WTC11 (cell line): ENCODE measurements at regions not wholly inside any gene's neighbourhood (a gene's known extent, or its start where the extent isn't known, plus 50 kb on each side); places are given as distances from the start of the nearest gene placed in this dataset.

Experiments used
- ATAC-seq: fragments of 200-7000 bp; cut with Tn5 transposase; 2 replicates; pipeline ENCODE4 v1.10.0; 2021; ENCODE audit warnings: mild to moderate bottlenecking, moderate library complexity
- CTCF ChIA-PET: fragments of 300-600 bp; sonication (Branson Sonifier 250); formaldehyde crosslinking; loops from one replicate; lab custom pipeline; 2021; ENCODE audit warnings: antibody characterized with exemption; lab: Charles Lee
- POLR2A ChIA-PET: fragments of 350-600 bp; sonication (Branson Sonifier 250); formaldehyde crosslinking; loops from one replicate; lab custom pipeline; 2021; ENCODE audit warnings: antibody characterized with exemption; lab: Charles Lee
- DNase-seq: peaks from one replicate; pipeline ENCODE4 v3.0.0; 2021; ENCODE audit warnings: low spot score
- H3K27ac Mint-ChIP-seq: 2 replicates; pipeline ENCODE4 v1.8.0; 2021; ENCODE audit warnings: mixed read lengths
- H3K27me3 Mint-ChIP-seq: 2 replicates; pipeline ENCODE4 v1.8.0; 2021; ENCODE audit warnings: low read depth, mild to moderate bottlenecking, moderate library complexity, mixed read lengths
- H3K36me3 Mint-ChIP-seq: 2 replicates; pipeline ENCODE4 v1.8.0; 2021; ENCODE audit warnings: mixed read lengths
- H3K4me1 Mint-ChIP-seq: 2 replicates; pipeline ENCODE4 v1.8.0; 2022; ENCODE audit warnings: mixed read lengths
- H3K4me3 Mint-ChIP-seq: 2 replicates; pipeline ENCODE4 v1.8.0; 2021; ENCODE audit warnings: mild to moderate bottlenecking, moderate library complexity, mixed read lengths
- H3K9me3 Mint-ChIP-seq: 2 replicates; pipeline ENCODE4 v1.8.0; 2021; ENCODE audit warnings: mixed read lengths
- ATF2 ChIP-seq: sonication (generic); formaldehyde crosslinking; IDR thresholded peaks from 2 replicates; pipeline ENCODE4 v1.8.1; 2022; ENCODE audit warnings: low read depth, missing genetic modification reagents, borderline replicate concordance
- ATF3 ChIP-seq: sonication (generic); formaldehyde crosslinking; conservative IDR thresholded peaks from 2 replicates; pipeline ENCODE4 v1.8.1; 2022; ENCODE audit warnings: mild to moderate bottlenecking, missing genetic modification reagents
- ESRRA ChIP-seq: sonication (generic); formaldehyde crosslinking; IDR thresholded peaks from 2 replicates; pipeline ENCODE4 v1.8.1; 2022; ENCODE audit warnings: mild to moderate bottlenecking, missing genetic modification reagents, borderline replicate concordance
- ETV6 ChIP-seq: sonication (generic); formaldehyde crosslinking; IDR thresholded peaks from 2 replicates; pipeline ENCODE4 v1.8.1; 2022; ENCODE audit warnings: mild to moderate bottlenecking, missing genetic modification reagents
- GABPB1 ChIP-seq: sonication (generic); formaldehyde crosslinking; IDR thresholded peaks from 2 replicates; pipeline ENCODE4 v1.8.1; 2023; ENCODE audit warnings: mild to moderate bottlenecking, missing genetic modification reagents
- KAT7 ChIP-seq: sonication (generic); formaldehyde crosslinking; IDR thresholded peaks from 2 replicates; pipeline ENCODE4 v1.8.1; 2023; ENCODE audit warnings: missing genetic modification reagents, mild to moderate bottlenecking, borderline replicate concordance
- MAX ChIP-seq: sonication (generic); formaldehyde crosslinking; IDR thresholded peaks from 2 replicates; pipeline ENCODE4 v1.8.0; 2022; ENCODE audit warnings: mild to moderate bottlenecking, missing genetic modification reagents
- MYBL2 ChIP-seq: sonication (generic); formaldehyde crosslinking; IDR thresholded peaks from 2 replicates; pipeline ENCODE4 v1.8.1; 2023; ENCODE audit warnings: mild to moderate bottlenecking, moderate library complexity, missing genetic modification reagents
- NFE2L1 ChIP-seq: sonication (generic); formaldehyde crosslinking; IDR thresholded peaks from 2 replicates; pipeline ENCODE4 v1.8.1; 2023; ENCODE audit warnings: missing genetic modification reagents
- PREB ChIP-seq: sonication (generic); formaldehyde crosslinking; IDR thresholded peaks from 2 replicates; pipeline ENCODE4 v1.8.1; 2022; ENCODE audit warnings: mild to moderate bottlenecking, missing genetic modification reagents, moderate library complexity, borderline replicate concordance
- RORB ChIP-seq: fragments of 250-450 bp; sonication (Bioruptor Pico); IDR thresholded peaks from 2 replicates; pipeline ENCODE4 v1.9.0; 2021; ENCODE audit warnings: mild to moderate bottlenecking
- SMAD3 ChIP-seq: sonication (generic); formaldehyde crosslinking; IDR thresholded peaks from 2 replicates; pipeline ENCODE4 v1.8.0; 2022; ENCODE audit warnings: missing genetic modification reagents, mild to moderate bottlenecking, borderline replicate concordance
- STAT6 ChIP-seq: sonication (generic); formaldehyde crosslinking; conservative IDR thresholded peaks from 2 replicates; pipeline ENCODE4 v1.8.1; 2023; ENCODE audit warnings: mild to moderate bottlenecking, low read depth, missing genetic modification reagents, moderate library complexity
- TCF7 ChIP-seq: sonication (generic); formaldehyde crosslinking; IDR thresholded peaks from 2 replicates; pipeline ENCODE4 v1.8.0; 2022; ENCODE audit warnings: mild to moderate bottlenecking, low read depth, missing genetic modification reagents, moderate library complexity
- TEAD1 ChIP-seq: sonication (generic); formaldehyde crosslinking; IDR thresholded peaks from 2 replicates; pipeline ENCODE4 v1.8.0; 2022; ENCODE audit warnings: mild to moderate bottlenecking, missing genetic modification reagents
- TP53 ChIP-seq: sonication (generic); formaldehyde crosslinking; IDR thresholded peaks from 2 replicates; pipeline ENCODE4 v1.8.1; 2023; ENCODE audit warnings: mild to moderate bottlenecking, missing genetic modification reagents
- USF1 ChIP-seq: sonication (generic); formaldehyde crosslinking; IDR thresholded peaks from 2 replicates; pipeline ENCODE4 v1.8.0; 2022; ENCODE audit warnings: mild to moderate bottlenecking, missing genetic modification reagents
- ZNF138 ChIP-seq: sonication (generic); formaldehyde crosslinking; conservative IDR thresholded peaks from 2 replicates; pipeline ENCODE4 v1.8.1; 2022; ENCODE audit warnings: mild to moderate bottlenecking, moderate library complexity, missing genetic modification reagents
- ZNF423 ChIP-seq: fragments of 250-450 bp; sonication (Bioruptor Pico); IDR thresholded peaks from 2 replicates; pipeline ENCODE4 v2.1.2; 2022; ENCODE audit warnings: mild to moderate bottlenecking, moderate library complexity
- ZNF671 ChIP-seq: fragments of 250-450 bp; sonication (Bioruptor Pico); IDR thresholded peaks from 2 replicates; pipeline ENCODE4 v1.8.0; 2021; ENCODE audit warnings: mild to moderate bottlenecking

GRCh38 chr15:38171973-38172372 is 80.7 kb upstream of the SPRED1 start (continued):
- TF ChIP-seq GABPB1 (CRISPR knock-in tag) (no peak), ATF3 (no peak), ZNF138 (no peak), RORB (no peak), ESRRA (CRISPR knock-in tag) (no peak), KAT7 (CRISPR knock-in tag) (no peak)
- TF ChIP-seq, all 79 proteins: peak for 0

GRCh38 chr15:38174691-38175090 is 77.9 kb upstream of the SPRED1 start:
- peaks cover 11% of the 10 kb centered on the region for H3K4me1 Mint-ChIP-seq
- DNase-seq (no peak), ATAC-seq (no peak)
- POLR2A ChIA-PET, result no interaction called here
- no peak overlapping the region for H3K27ac Mint-ChIP-seq
- peaks cover 5% of the 10 kb centered on the region; the same call in 1 of the 2 replicates for H3K36me3 Mint-ChIP-seq
- H3K4me3 Mint-ChIP-seq, result no peak overlapping the region
- CTCF ChIA-PET, result no interaction called here
- H3K9me3 Mint-ChIP-seq, result peaks cover 11% of the 10 kb centered on the region
- no peak for TF ChIP-seq NFE2L1 (CRISPR knock-in tag)
- no peak for TF ChIP-seq ZNF671
- no peak for TF ChIP-seq TCF7
- no peaks in the 10 kb centered on the region for H3K27me3 Mint-ChIP-seq

GRCh38 chr15:38176155-38176554 is 76.5 kb upstream of the SPRED1 start:
- peaks cover 11% of the 10 kb centered on the region for H3K9me3 Mint-ChIP-seq
- H3K27me3 Mint-ChIP-seq, result no peaks in the 10 kb centered on the region
- ChIA-PET POLR2A (no interaction called here), CTCF (no interaction called here)
- no peak overlapping the region for H3K4me3 Mint-ChIP-seq
- H3K4me1 Mint-ChIP-seq, result peaks cover 11% of the 10 kb centered on the region
- no peak for DNase-seq
- no peak for ATAC-seq
- H3K27ac Mint-ChIP-seq, result no peak overlapping the region
- no peak for TF ChIP-seq KAT7 (CRISPR knock-in tag)
- TF ChIP-seq STAT6 (CRISPR knock-in tag), result no peak
- no peak for TF ChIP-seq ZNF423
- TF ChIP-seq GABPB1 (CRISPR knock-in tag), result no peak
- TF ChIP-seq USF1, result no peak
- no peak for TF ChIP-seq ETV6 (CRISPR knock-in tag)
- no peak for TF ChIP-seq SMAD3 (CRISPR knock-in tag)
- TF ChIP-seq ATF3, result no peak
- TF ChIP-seq ESRRA (CRISPR knock-in tag), result no peak
- no peak for TF ChIP-seq TCF7
- no peak for TF ChIP-seq TP53 (CRISPR knock-in tag)
- peaks cover 5% of the 10 kb centered on the region; the same call in 1 of the 2 replicates for H3K36me3 Mint-ChIP-seq

GRCh38 chr15:38176691-38177090 is 75.9 kb upstream of the SPRED1 start:
- no peak overlapping the region for H3K4me3 Mint-ChIP-seq
- no peaks in the 10 kb centered on the region for H3K27me3 Mint-ChIP-seq
- CTCF ChIA-PET, result no interaction called here
- H3K4me1 Mint-ChIP-seq, result peaks cover 8% of the 10 kb centered on the region
- H3K27ac Mint-ChIP-seq, result no peak overlapping the region
- ATAC-seq (no peak), DNase-seq (no peak)
- H3K36me3 Mint-ChIP-seq, result peaks cover 5% of the 10 kb centered on the region; the same call in 1 of the 2 replicates
- H3K9me3 Mint-ChIP-seq, result peaks cover 11% of the 10 kb centered on the region
- POLR2A ChIA-PET, result no interaction called here
- TF ChIP-seq KAT7 (CRISPR knock-in tag), result no peak
- no peak for TF ChIP-seq PREB
- TF ChIP-seq ATF2 (CRISPR knock-in tag), result no peak
- TF ChIP-seq GABPB1 (CRISPR knock-in tag), result no peak
- no peak for TF ChIP-seq TEAD1 (CRISPR knock-in tag)
- no peak for TF ChIP-seq MYBL2 (CRISPR knock-in tag)
- TF ChIP-seq STAT6 (CRISPR knock-in tag), result no peak
- no peak for TF ChIP-seq MAX (CRISPR knock-in tag)
- TF ChIP-seq ZNF138, result no peak
- TF ChIP-seq ETV6 (CRISPR knock-in tag), result no peak
